Left colon (tissue), 2 donors: ENCODE measurements at regions not wholly inside any gene's neighbourhood (a gene's known extent, or its start where the extent isn't known, plus 50 kb on each side); places are given as distances from the start of the nearest gene placed in this dataset.
"Not testable (repeated sequence)": the region's sequence is repeated elsewhere in the genome, so short reads cannot be mapped to it uniquely, and the experiment has no call there.

Experiments
- ATAC-seq: fragments of 200-7000 bp; cut with Tn5 transposase; one replicate; pipeline ENCODE4 v1.9.1; 2020; ENCODE audit warnings: mild to moderate bottlenecking, moderate library complexity
- DNase-seq, 2 donors: peaks; one replicate each; pipeline ENCODE4 v3.0.0-alpha.2; 2020
- intact Hi-C, 2 donors: fragments of 100-400 bp; cut with DNase I in 1 of 2; cut with micrococcal nuclease in 1 of 2; formaldehyde crosslinking; loops; one replicate each; pipeline versions ENCODE4 v1.11.2 to v1.14.0; 2022; cut with DNase I, micrococcal nuclease
- donor health status: DM: no; HTN: no; CAD: no.
- donor health status: DM: yes; HTN: yes; CAD: no.

- ATAC-seq (no peak), DNase-seq (no peak)
- intact Hi-C loops = no loop called here
Observed at GRCh38 chr4:108427946-108428485, 192.4 kb upstream of the RPL34 start.

GRCh38 chr4:108426493-108426892, 193.9 kb upstream of the RPL34 start:
- intact Hi-C loops = no loop called here
- DNase-seq (no peak), ATAC-seq (no peak)

DNA sequence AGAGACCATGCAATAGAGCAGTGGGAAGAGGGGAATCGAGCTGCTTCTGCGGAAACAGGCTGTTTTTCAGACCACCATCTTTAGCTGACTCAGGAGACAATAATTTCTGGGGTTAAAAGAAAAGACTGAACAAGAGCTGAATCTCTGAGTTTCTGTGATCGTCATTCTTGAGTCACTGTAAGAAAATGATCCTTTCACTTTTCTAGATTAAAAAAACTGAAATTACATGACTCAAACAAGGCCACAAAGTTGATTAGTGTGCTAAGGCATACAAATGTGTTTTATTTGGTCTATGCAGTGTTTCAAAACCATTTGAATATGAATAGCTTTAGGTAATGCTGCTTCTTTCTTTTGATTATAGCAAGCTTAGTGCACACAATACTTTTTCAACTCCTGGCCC, 194.4 kb upstream of the RPL34 start:
- intact Hi-C loops = no loop called here
- ATAC-seq = no peak
- DNase-seq = no peak

DNA sequence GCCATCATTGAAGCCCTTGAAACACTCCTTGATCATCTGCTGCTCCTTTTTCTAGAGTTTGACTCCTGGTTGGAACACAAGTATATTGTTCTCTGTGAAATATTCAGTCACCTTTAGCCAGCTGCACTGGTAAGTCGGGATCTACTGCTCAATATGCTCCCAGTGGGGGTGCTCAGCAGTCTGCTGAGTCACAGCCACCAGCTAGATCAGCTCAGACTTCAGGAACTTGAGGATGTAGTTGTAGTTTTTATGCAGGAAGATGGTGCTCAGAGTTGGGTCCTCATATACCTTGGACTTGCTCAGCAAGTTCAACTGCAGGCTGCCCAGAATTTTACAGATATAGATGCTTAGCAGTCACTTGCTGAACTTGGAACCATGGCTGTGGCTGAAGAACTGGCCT, 202.5 kb upstream of the RPL34 start:
- intact Hi-C loops = no loop called here
- DNase-seq (no peak), ATAC-seq (no peak)

DNA sequence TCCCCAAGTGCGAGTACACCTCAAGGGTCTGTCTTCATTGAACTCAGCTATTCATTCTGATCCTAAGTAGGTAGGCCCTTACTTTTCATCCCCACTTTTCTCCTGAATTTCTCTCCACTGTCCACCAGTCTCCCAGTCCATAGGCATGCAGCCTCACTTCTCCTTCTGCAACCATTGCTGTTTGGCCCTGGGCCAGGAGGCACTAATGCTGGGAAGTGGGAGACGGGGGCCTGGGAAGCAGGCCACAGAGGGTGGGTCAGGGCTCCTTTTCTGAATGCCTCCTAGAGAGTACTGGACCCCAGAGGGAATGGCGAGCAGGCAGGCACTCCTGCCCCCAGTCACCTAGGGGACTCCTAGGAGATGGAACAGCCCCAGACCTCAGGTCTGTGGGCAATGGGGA, 203.5 kb upstream of the RPL34 start:
- intact Hi-C loops = no loop called here
- no peak for ATAC-seq

DNA sequence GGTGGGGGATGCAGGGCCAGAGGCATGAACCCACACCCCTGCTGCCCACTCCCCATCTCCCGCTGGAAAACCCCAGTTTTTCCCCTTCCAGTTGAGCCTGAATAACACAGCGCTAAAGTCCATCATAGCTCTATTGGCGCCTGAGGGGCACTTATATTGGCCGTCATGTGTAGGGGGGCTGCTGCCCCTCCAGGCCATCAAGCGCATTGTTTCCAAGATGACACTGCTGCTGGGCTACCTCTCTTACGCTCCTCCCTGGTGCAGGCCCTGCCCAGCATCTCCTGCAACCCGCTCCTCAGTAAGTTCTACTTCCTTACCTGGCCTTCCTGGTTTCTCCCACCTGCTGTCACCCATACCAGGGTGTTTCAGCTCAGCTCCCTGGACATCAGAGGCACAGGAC, 205.0 kb upstream of the RPL34 start:
- ATAC-seq (no peak), DNase-seq (no peak)
- intact Hi-C loops = no loop called here

More for the DNA sequence above, 203.5 kb upstream of the RPL34 start:
- no peak for DNase-seq

- DNase-seq (no peak), ATAC-seq (no peak)
- intact Hi-C loops = no loop called here
Observed at GRCh38 chr4:108411836-108412235, 208.5 kb upstream of the RPL34 start.

GRCh38 chr4:108409691-108410090, 210.7 kb upstream of the RPL34 start:
- intact Hi-C loops, ATAC-seq, DNase-seq: not testable (repeated sequence)

GRCh38 chr4:108405586-108405985, 214.8 kb upstream of the RPL34 start:
- intact Hi-C loops = no loop called here
- ATAC-seq = no peak

DNA sequence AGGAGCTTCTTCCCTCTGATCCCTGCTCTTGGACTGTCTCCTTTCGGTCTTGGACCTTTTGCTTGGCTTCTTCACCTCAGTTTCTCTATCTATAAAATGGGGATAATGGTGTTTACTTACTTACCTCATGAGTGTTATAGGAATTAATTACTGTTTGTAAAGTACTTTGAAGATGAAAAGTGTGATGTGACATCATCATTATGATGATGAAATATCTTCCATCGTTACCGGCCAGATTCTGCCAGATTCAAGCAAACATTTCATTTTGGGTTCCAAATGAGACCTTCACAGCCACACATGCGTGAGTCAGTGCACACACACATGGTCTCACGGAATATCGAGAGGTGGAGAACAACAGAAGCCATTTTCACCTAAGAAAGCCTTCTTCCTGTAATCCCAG, 220.1 kb upstream of the RPL34 start:
- DNase-seq (no peak), ATAC-seq (no peak)
- intact Hi-C loops = no loop called here

More at GRCh38 chr4:108405586-108405985, 214.8 kb upstream of the RPL34 start:
- no peak for DNase-seq

GRCh38 chr4:108399610-108400265, 220.6 kb upstream of the RPL34 start:
- ATAC-seq (no peak), DNase-seq (no peak)
- intact Hi-C loops = no loop called here

DNA sequence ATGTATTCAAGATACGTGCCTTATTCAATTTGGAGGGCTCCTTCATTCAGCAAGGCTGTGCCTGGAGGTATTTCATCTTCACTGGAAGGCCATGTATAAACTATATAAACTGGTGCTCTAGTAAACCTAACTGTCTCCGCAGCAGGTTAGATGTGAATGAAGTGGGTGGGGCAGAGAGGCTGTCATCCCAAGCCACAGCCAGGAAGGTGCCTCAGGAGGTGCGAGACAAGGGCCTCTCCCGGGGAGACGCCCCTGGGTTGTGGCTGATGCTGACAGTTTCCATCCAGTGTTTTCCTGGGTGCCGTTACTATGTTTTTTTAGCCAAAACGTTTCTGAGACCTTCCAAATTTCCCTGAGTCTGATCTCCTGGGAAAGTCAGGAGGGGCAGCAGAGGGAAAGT, 221.5 kb upstream of the RPL34 start:
- ATAC-seq = no peak
- intact Hi-C loops = no loop called here

GRCh38 chr4:108398316-108398715, 222.1 kb upstream of the RPL34 start:
- ATAC-seq = no peak
- intact Hi-C loops = no loop called here
- no peak for DNase-seq

More for the DNA sequence above, 221.5 kb upstream of the RPL34 start:
- no peak for DNase-seq

- ATAC-seq (no peak), DNase-seq (no peak)
- intact Hi-C loops = no loop called here
Observed at GRCh38 chr4:108397850-108398249, 222.5 kb upstream of the RPL34 start.

DNA sequence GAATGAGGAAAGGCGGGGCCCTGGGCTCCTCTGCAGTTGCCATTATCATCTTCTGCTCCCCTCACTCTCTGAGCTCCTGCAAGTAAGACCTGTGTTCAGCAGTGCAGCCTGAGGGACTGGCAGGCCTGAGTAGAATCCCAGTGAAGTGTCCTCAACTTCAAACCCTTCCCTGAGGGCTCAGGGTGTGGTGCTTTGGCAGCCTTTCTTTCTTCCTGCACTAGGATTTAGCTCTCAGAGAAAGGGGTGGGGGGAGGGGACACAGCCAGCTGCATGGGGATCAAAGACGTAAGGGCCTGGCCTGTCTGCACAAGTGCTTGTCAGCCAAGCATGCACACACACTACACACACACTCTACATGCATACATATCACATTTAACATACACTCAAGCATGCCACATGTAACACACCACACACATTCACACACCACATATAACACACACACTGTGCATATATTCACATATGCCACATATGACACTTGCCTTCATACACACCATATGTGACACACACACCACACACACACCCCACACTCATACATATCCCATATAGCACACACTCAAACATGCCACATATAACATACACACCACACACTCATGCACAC, 223.4 kb upstream of the RPL34 start:
- intact Hi-C loops = no loop called here
- DNase-seq (no peak), ATAC-seq (peak; percentile 45)

- intact Hi-C loops = no loop called here
- no peak for DNase-seq
- no peak for ATAC-seq
Observed at GRCh38 chr4:108395786-108396185, 224.6 kb upstream of the RPL34 start.

- no peak for ATAC-seq
- intact Hi-C loops = no loop called here
- no peak for DNase-seq
Observed at GRCh38 chr4:108393890-108394472, 225.2 kb upstream of the LEF1 start.

DNA sequence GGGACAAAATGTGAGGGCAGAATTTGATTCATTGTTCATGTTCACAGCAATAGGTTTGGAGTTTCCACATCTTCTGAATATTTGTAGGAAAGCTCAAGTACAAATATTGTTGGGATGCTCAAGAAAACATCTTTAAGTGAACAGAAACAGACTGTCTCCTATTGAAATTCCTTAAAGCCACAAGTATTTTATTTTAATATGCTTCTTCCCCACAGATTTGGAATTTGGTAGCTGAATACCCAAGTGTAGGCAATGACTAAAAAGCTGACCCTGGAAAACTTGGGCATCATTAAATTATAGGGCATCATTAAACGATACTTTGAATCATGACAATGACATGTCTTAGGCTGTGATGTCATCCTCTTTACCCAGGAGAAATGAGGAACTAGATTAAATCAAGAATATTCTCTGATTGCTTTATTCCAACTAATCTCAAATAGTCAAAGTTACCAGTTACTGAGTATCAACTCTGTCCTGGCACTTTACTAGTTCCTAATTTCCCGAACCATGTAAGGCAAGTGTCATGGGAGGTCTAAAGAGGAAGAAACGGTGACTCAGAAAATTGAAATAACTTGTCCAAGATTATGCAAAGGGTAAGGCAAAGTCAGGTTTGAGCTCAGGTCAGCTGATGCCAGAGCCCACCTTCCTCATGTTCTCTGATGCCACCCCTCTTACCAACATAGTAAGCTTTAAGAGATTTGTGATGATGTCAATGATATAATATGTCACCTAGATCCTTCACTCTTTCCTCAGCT, 223.1 kb upstream of the LEF1 start:
- ATAC-seq = no peak
- DNase-seq = no peak
- intact Hi-C loops = no loop called here

- DNase-seq = no peak
- no peak for ATAC-seq
- intact Hi-C loops = no loop called here
Observed at GRCh38 chr4:108385076-108385475, 216.3 kb upstream of the LEF1 start.

GRCh38 chr4:108384544-108384943, 215.8 kb upstream of the LEF1 start:
- ATAC-seq = no peak
- intact Hi-C loops = no loop called here
- DNase-seq = no peak
